Trophoblast cell (in vitro differentiated cells and primary cell): ENCODE measurements at regions not wholly inside any gene's neighbourhood (a gene's known extent, or its start where the extent isn't known, plus 50 kb on each side); places are given as distances from the start of the nearest gene placed in this dataset.

Source experiments
- DNase-seq, 2 donors: peaks; one replicate each; pipeline ENCODE4 v3.0.0-alpha.2; 2016
- H2AFZ ChIP-seq: 2 replicates; pipeline ENCODE4 v1.6.1; 2013; ENCODE audit warnings: low read length, moderate library complexity, mild to moderate bottlenecking; ENCODE audit not compliant: insufficient read depth, poor library complexity
- H2AK5ac ChIP-seq: 2 replicates; pipeline ENCODE4 v1.6.1; 2013; ENCODE audit warnings: mild to moderate bottlenecking, low read length
- H2BK120ac ChIP-seq: 2 replicates; pipeline ENCODE4 v1.6.1; 2013; ENCODE audit warnings: low read length, mild to moderate bottlenecking, moderate library complexity; ENCODE audit not compliant: insufficient read depth, poor library complexity
- H2BK12ac ChIP-seq: 2 replicates; pipeline ENCODE4 v1.6.1; 2013; ENCODE audit warnings: mild to moderate bottlenecking, low read length, moderate library complexity
- H2BK5ac ChIP-seq: 2 replicates; pipeline ENCODE4 v1.6.1; 2013; ENCODE audit warnings: low read length, low read depth, moderate library complexity, mild to moderate bottlenecking; ENCODE audit not compliant: poor library complexity
- H3K14ac ChIP-seq: 2 replicates; pipeline ENCODE4 v1.6.1; 2013; ENCODE audit warnings: mild to moderate bottlenecking, low read length
- H3K18ac ChIP-seq: 2 replicates; pipeline ENCODE4 v1.6.1; 2013; ENCODE audit warnings: mild to moderate bottlenecking, low read length
- H3K23ac ChIP-seq: 2 replicates; pipeline ENCODE4 v1.6.1; 2013; ENCODE audit warnings: low read length
- H3K27ac ChIP-seq: 2 replicates; pipeline ENCODE4 v1.5.1; 2013; ENCODE audit warnings: low read depth, mild to moderate bottlenecking, inconsistent platforms, low read length, moderate library complexity
- H3K27me3 ChIP-seq: 2 replicates; pipeline ENCODE4 v1.6.1; 2013; ENCODE audit warnings: inconsistent platforms, mild to moderate bottlenecking, low read length, moderate library complexity; ENCODE audit not compliant: insufficient read depth
- H3K36me3 ChIP-seq, 2 experiments: 1 replicate in 1 of 2; 2 replicates in 1 of 2; pipeline ENCODE4 v1.6.1; 2013; ENCODE audit warnings: low read length in 2 of 2, mild to moderate bottlenecking in 2 of 2, moderate library complexity in 1 of 2; ENCODE audit not compliant: insufficient read depth in 2 of 2, control insufficient read depth in 1 of 2
- H3K4ac ChIP-seq: 2 replicates; pipeline ENCODE4 v1.6.1; 2013; ENCODE audit warnings: low read depth, mild to moderate bottlenecking, low read length, moderate library complexity
- H3K4me1 ChIP-seq, 2 experiments: 1 replicate in 1 of 2; 2 replicates in 1 of 2; pipeline ENCODE4 v1.6.1; 2013; ENCODE audit warnings: low read length in 2 of 2, mild to moderate bottlenecking in 2 of 2, moderate library complexity in 1 of 2; ENCODE audit not compliant: insufficient read depth in 2 of 2, control insufficient read depth in 1 of 2
- H3K4me2 ChIP-seq: 2 replicates; pipeline ENCODE4 v1.6.1; 2013; ENCODE audit warnings: inconsistent platforms, mild to moderate bottlenecking, low read length, moderate library complexity
- H3K4me3 ChIP-seq: 2 replicates; pipeline ENCODE4 v1.5.1; 2013; ENCODE audit warnings: mild to moderate bottlenecking, low read depth, low read length, inconsistent platforms
- H3K79me1 ChIP-seq: one replicate; pipeline ENCODE4 v1.6.1; 2013; ENCODE audit warnings: low read length
- H3K79me2 ChIP-seq: 2 replicates; pipeline ENCODE4 v1.6.1; 2013; ENCODE audit warnings: low read length, mild to moderate bottlenecking; ENCODE audit not compliant: control insufficient read depth, insufficient read depth, poor library complexity
- H3K9ac ChIP-seq: 2 replicates; pipeline ENCODE4 v1.6.1; 2013; ENCODE audit warnings: mild to moderate bottlenecking, low read length
- H3K9me3 ChIP-seq: 2 replicates; pipeline ENCODE4 v1.6.1; 2013; ENCODE audit warnings: low read depth, mild to moderate bottlenecking, control low read depth, inconsistent platforms, low read length; ENCODE audit not compliant: insufficient read depth
- H4K12ac ChIP-seq: 2 replicates; pipeline ENCODE4 v1.6.1; 2013; ENCODE audit warnings: low read depth, mild to moderate bottlenecking, low read length, moderate library complexity
- H4K8ac ChIP-seq: 2 replicates; pipeline ENCODE4 v1.6.1; 2013; ENCODE audit warnings: low read depth, mild to moderate bottlenecking, low read length, moderate library complexity
- H4K91ac ChIP-seq: one replicate; pipeline ENCODE4 v1.6.1; 2013; ENCODE audit warnings: low read depth, mild to moderate bottlenecking, low read length, moderate library complexity
- WGBS: extraction: QIAGEN DNeasy Blood & Tissue Kit; methylation state at CpG from one replicate; pipeline ENCODE4 v1.1.7; 2013; ENCODE audit warnings: missing lambda C conversion rate; ENCODE audit not compliant: insufficient read length, insufficient coverage; ENCODE audit errors: extremely low coverage; 5-methylcytosine and 5-hydroxymethylcytosine counted together

DNA sequence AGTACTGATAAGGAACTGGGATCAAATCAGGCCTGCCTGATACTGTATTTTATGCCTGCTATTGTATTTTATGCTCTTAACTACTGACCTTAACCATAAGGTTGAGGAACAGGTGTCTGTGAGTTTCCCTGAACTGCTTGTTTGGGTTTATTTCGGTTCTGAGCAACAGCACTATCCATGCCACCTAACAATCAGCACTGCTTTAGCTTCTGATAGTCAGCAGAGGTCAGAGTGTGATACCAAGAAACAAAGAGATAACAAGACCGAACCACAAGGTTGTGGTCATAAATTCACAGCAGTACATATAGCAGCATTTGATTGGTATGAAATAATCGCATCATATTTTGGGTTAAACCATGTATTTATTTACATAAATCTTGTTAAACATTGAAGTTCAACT is 362.2 kb downstream of the FGF13 start:
- Histone ChIP-seq H2BK120ac (no peak overlapping the region), H2BK12ac (no peak overlapping the region), H2BK5ac (no peak overlapping the region), H2AK5ac (no peak overlapping the region), H3K4me2 (no peak overlapping the region), H3K79me2 (no peaks in the 10 kb centered on the region), H3K4me3 (no peak overlapping the region), H3K27ac (no peak overlapping the region), H3K9me3 (no peaks in the 10 kb centered on the region), H3K79me1 (no peaks in the 10 kb centered on the region), H4K91ac (no peak overlapping the region), H4K8ac (no peak overlapping the region), H3K9ac (no peak overlapping the region), H3K23ac (no peak overlapping the region), H3K4me1 (no peaks in the 10 kb centered on the region), H3K27me3 (no peaks in the 10 kb centered on the region), H3K36me3 (no peaks in the 10 kb centered on the region), H3K18ac (no peak overlapping the region), H3K14ac (no peak overlapping the region), H4K12ac (no peak overlapping the region), H2AFZ (no peak overlapping the region), H3K4ac (no peak overlapping the region)
- no CpG with 5 or more reads among the region's 3 CpGs for WGBS
- DNase-seq: no peak

DNA sequence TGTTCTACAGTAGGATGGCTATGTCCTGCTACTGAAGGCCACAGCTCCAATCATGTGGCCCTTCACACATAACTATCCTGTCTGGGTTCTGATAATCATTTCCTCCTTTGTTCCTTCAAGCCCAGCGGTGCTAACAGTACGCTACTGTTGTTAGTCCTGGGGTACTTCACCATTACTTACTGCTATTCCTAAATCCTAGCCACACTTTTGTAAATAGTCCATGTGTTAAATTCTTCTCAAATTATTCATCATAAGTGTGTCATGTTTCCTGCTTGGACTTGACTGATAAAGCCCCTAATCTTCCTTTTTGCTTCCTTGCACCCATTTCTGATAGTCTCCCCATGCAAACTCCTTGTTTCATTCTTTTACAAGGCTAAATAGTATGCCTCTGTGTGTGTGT is 332.6 kb downstream of the FGF13 start:
- Histone ChIP-seq H3K79me1 (no peaks in the 10 kb centered on the region), H3K4me1 (no peaks in the 10 kb centered on the region), H2BK5ac (no peak overlapping the region), H4K12ac (no peak overlapping the region), H3K36me3 (no peaks in the 10 kb centered on the region), H3K4me3 (no peak overlapping the region), H2BK120ac (no peak overlapping the region), H3K23ac (no peak overlapping the region), H3K9me3 (no peaks in the 10 kb centered on the region), H3K9ac (no peak overlapping the region), H4K91ac (no peak overlapping the region), H3K4me2 (no peak overlapping the region), H3K27me3 (no peaks in the 10 kb centered on the region), H2AFZ (no peak overlapping the region), H3K79me2 (no peaks in the 10 kb centered on the region), H3K18ac (no peak overlapping the region), H3K27ac (no peak overlapping the region), H3K4ac (no peak overlapping the region), H2AK5ac (no peak overlapping the region), H4K8ac (no peak overlapping the region), H2BK12ac (no peak overlapping the region), H3K14ac (no peak overlapping the region)
- no peak for DNase-seq
- no CpG with 5 or more reads among the region's 2 CpGs for whole genome bisulfite sequencing

DNA sequence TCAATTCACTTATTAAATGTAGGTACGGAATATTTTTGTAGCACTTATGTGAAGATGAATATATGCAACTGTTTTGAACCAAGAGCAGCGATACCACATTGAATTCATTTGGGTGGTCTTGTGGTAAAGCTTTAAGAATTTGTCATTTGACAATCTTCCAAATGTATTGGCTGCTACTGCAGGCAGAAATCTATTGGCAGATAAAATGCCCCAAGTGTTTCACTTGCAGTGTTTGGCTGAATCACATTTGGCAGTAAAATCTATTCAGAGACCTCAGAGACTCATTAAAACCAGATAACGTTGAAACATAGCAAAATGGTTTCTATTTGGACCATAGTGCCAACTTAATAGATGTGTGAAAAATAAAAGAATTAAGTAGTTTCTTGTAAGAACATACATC is 303.4 kb downstream of the FGF13 start:
- no peak overlapping the region for H4K8ac ChIP-seq
- H3K4me3 ChIP-seq: no peak overlapping the region
- no peak overlapping the region for H3K23ac ChIP-seq
- H3K27me3 ChIP-seq: no peaks in the 10 kb centered on the region
- H3K36me3 ChIP-seq: no peaks in the 10 kb centered on the region
- H4K12ac ChIP-seq: no peak overlapping the region
- no CpG with 5 or more reads among the region's 3 CpGs for whole genome bisulfite sequencing
- no peak overlapping the region for H4K91ac ChIP-seq
- H3K79me2 ChIP-seq: no peaks in the 10 kb centered on the region
- DNase-seq: no peak
- no peak overlapping the region for H3K27ac ChIP-seq
- H2AFZ ChIP-seq: no peak overlapping the region
- peaks cover 2% of the 10 kb centered on the region for H3K79me1 ChIP-seq
- no peak overlapping the region for H3K18ac ChIP-seq
- H3K4ac ChIP-seq: no peak overlapping the region
- no peak overlapping the region for H2BK12ac ChIP-seq
- no peak overlapping the region for H2BK5ac ChIP-seq
- H2AK5ac ChIP-seq: no peak overlapping the region
- no peak overlapping the region for H2BK120ac ChIP-seq
- no peak overlapping the region for H3K9ac ChIP-seq
- no peak overlapping the region for H3K4me2 ChIP-seq
- H3K9me3 ChIP-seq: no peaks in the 10 kb centered on the region
- peaks cover 0 to 5% of the 10 kb centered on the region in 2 experiments for H3K4me1 ChIP-seq
- H3K14ac ChIP-seq: no peak overlapping the region

DNA sequence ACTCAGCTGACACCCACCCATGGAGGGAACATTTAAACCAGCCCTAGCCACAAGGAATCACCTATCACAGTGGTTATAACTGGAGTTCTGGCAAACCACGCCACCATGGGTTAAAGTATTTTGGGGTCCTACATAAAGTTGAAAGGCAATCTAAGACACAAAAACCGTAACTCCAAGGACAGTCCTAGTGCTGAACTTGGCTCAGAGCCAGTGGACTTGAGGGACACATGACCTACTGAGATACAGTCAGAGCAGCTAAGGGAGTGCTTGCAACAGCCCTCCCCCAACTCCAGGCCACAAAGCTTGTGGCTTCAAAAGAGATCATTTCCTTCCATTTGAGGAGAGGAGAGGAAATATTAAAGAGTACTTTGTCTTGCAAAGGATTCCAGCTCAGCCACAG is 300.5 kb downstream of the FGF13 start:
- no peak overlapping the region for H2BK5ac ChIP-seq
- no peak for DNase-seq
- H3K36me3 ChIP-seq: no peaks in the 10 kb centered on the region
- H4K8ac ChIP-seq: no peak overlapping the region
- WGBS: no CpG with 5 or more reads among the region's 2 CpGs
- H3K9ac ChIP-seq: no peak overlapping the region
- H3K9me3 ChIP-seq: no peaks in the 10 kb centered on the region
- H3K27me3 ChIP-seq: no peaks in the 10 kb centered on the region
- no peak overlapping the region for H3K23ac ChIP-seq
- peaks cover 0 to 5% of the 10 kb centered on the region in 2 experiments for H3K4me1 ChIP-seq
- no peak overlapping the region for H3K27ac ChIP-seq
- no peak overlapping the region for H3K4me2 ChIP-seq
- H2BK12ac ChIP-seq: no peak overlapping the region
- no peak overlapping the region for H3K18ac ChIP-seq
- H3K79me2 ChIP-seq: no peaks in the 10 kb centered on the region
- peaks cover 2% of the 10 kb centered on the region for H3K79me1 ChIP-seq
- H3K4ac ChIP-seq: no peak overlapping the region
- H3K4me3 ChIP-seq: no peak overlapping the region
- H2AK5ac ChIP-seq: no peak overlapping the region
- no peak overlapping the region for H4K91ac ChIP-seq
- H2AFZ ChIP-seq: no peak overlapping the region
- H2BK120ac ChIP-seq: no peak overlapping the region
- H3K14ac ChIP-seq: no peak overlapping the region
- H4K12ac ChIP-seq: no peak overlapping the region
